ENCODE measurements at regions not wholly inside any gene's neighbourhood (a gene's known extent, or its start where the extent isn't known, plus 50 kb on each side); places are given as distances from the start of the nearest gene placed in this dataset.

DNA sequence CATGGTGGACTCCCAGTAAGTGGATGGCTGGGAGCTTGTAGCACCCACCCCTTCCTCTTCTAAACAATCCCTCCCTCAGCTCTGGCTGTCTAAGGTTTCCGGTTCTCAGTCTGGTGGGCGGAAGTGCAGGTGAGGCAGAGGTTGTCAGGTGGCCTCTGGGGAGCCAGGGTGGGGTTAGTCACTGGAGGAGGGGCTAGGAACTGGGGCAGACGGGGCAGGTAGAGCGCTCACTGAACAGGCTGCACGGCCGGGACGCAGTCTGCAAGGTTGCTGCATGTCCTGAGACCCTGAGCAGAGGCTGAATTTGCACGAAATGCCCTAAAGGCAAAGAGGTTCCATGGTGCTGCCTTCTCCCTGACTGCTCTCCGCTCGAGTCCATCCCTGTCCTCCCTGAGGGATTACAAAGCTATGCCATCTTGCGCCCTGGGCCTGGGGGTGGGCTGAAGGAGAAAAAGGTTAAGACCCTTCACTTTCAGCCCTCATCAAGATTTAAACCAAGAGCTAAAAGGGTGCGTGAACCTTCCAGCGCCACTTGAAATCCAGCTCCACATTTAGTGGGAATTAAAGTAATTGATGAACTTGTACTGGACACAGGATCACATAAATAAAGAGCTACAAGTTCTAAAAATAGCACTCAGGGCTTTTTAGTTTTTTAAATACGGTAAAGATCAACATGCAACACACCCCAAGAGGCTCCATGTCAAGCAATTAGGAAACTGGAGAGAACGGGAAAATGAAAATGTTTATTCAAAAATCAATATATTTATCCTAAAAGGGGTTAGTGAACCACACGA is 62.3 kb upstream of the CTBP2 start:
- intact Hi-C loops (cut with micrococcal nuclease), result no loop called here
- Histone ChIP-seq H4K20me1 (ENCODE audit: control insufficient read depth, insufficient read depth, low read length, poor library complexity, severe bottlenecking) (no peaks in the 10 kb centered on the region), H3K27me3 (replicated peaks in 1 of 4; ENCODE audit: control extremely low read depth in 1 of 4, control insufficient read depth in 3 of 4, insufficient read depth in 4 of 4, low read length in 3 of 4) (peaks cover 0 to 5% (median 1%) of the 10 kb centered on the region in 4 experiments), H3K9ac (ENCODE audit: low read length) (no peak overlapping the region), H3K27ac (ENCODE audit: low read length in 2 of 2) (no peak overlapping the region), H3K36me3 (replicated peaks in 1 of 2; ENCODE audit: control extremely low read depth in 1 of 2, control insufficient read depth in 1 of 2, extremely low read depth in 1 of 2, insufficient read depth in 2 of 2, low read length in 1 of 2) (no peaks in the 10 kb centered on the region), H3K4me3 (ENCODE audit: control extremely low read depth in 1 of 5, extremely low read depth in 1 of 5, insufficient read depth in 1 of 5, low read depth in 2 of 5, low read length in 4 of 5) (no peak overlapping the region), H3K79me2 (ENCODE audit: control insufficient read depth, insufficient read depth, low read length) (no peaks in the 10 kb centered on the region), H3K9me3 (ENCODE audit: control extremely low read depth in 1 of 3, control insufficient read depth in 2 of 3, insufficient read depth in 1 of 3, low read length in 2 of 3) (peaks cover 0 to 14% (median 0%) of the 10 kb centered on the region in 3 donors), H3K4me1 (ENCODE audit: control insufficient read depth in 2 of 2, insufficient read depth in 2 of 2, low read length in 2 of 2) (no peaks in the 10 kb centered on the region), H2AFZ (ENCODE audit: insufficient read depth, low read depth, low read length, poor library complexity, severe bottlenecking) (no peak overlapping the region), H3K4me2 (replicated peaks; ENCODE audit: low read depth, low read length, poor library complexity, severe bottlenecking) (no peak overlapping the region)
- Mint-ChIP-seq H3K27ac (no peak overlapping the region), H3K4me3 (no peak overlapping the region), H3K4me1 (no peaks in the 10 kb centered on the region), H3K27me3 (peaks cover 19% of the 10 kb centered on the region), H3K9me3 (ENCODE audit: insufficient read depth) (no peaks in the 10 kb centered on the region)
- DNase-seq (no peak), ATAC-seq (ENCODE audit: low read depth) (no peak)
- ChIA-PET CTCF (no interaction called here), POLR2A (no interaction called here)
- TF ChIP-seq, protein P1, sequence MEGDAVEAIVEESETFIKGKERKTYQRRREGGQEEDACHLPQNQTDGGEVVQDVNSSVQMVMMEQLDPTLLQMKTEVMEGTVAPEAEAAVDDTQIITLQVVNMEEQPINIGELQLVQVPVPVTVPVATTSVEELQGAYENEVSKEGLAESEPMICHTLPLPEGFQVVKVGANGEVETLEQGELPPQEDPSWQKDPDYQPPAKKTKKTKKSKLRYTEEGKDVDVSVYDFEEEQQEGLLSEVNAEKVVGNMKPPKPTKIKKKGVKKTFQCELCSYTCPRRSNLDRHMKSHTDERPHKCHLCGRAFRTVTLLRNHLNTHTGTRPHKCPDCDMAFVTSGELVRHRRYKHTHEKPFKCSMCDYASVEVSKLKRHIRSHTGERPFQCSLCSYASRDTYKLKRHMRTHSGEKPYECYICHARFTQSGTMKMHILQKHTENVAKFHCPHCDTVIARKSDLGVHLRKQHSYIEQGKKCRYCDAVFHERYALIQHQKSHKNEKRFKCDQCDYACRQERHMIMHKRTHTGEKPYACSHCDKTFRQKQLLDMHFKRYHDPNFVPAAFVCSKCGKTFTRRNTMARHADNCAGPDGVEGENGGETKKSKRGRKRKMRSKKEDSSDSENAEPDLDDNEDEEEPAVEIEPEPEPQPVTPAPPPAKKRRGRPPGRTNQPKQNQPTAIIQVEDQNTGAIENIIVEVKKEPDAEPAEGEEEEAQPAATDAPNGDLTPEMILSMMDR (IDR thresholded peaks at IDR 0.05), result no peak
- TF ChIP-seq EZH2 (IDR thresholded peaks at IDR 0.05; ENCODE audit: borderline replicate concordance, insufficient read depth, low read depth, low read length, poor library complexity, severe bottlenecking), result no peak
- WGBS (ENCODE audit: insufficient coverage), result 85% methylated on average over 10 of the region's 16 CpGs

DNA sequence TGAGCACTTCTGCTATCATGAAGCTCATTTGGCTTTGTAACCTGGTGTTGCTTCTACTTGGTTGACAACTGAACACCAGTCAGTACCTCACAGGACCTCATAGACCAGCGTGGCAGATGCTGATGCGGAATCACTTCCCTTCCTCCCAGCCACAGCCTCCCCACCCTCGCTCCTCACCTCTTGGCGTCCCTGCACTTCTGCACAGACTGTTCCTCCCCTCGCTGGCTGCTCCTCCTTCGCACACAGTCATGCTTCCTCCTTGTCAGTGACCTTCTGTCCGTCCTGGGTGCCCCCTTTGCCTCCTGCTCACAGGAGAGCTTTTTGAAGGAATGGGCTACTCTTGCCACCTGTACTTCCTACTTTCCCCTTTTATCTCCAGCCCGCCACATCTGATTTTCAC is 61.4 kb upstream of the CTBP2 start:
- TF ChIP-seq, protein P1 (IDR thresholded peaks at IDR 0.05), result no peak
- TF ChIP-seq EZH2 (IDR thresholded peaks at IDR 0.05; ENCODE audit: borderline replicate concordance, insufficient read depth, low read depth, low read length, poor library complexity, severe bottlenecking), result no peak
- Histone ChIP-seq H2AFZ (ENCODE audit: insufficient read depth, low read depth, low read length, poor library complexity, severe bottlenecking) (no peak overlapping the region), H3K9ac (ENCODE audit: low read length) (no peak overlapping the region), H3K4me2 (replicated peaks; ENCODE audit: low read depth, low read length, poor library complexity, severe bottlenecking) (no peak overlapping the region), H3K79me2 (ENCODE audit: control insufficient read depth, insufficient read depth, low read length) (no peaks in the 10 kb centered on the region), H3K27me3 (replicated peaks in 1 of 4; ENCODE audit: control extremely low read depth in 1 of 4, control insufficient read depth in 3 of 4, insufficient read depth in 4 of 4, low read length in 3 of 4) (peaks cover 0 to 5% (median 1%) of the 10 kb centered on the region in 4 experiments), H3K36me3 (replicated peaks in 1 of 2; ENCODE audit: control extremely low read depth in 1 of 2, control insufficient read depth in 1 of 2, extremely low read depth in 1 of 2, insufficient read depth in 2 of 2, low read length in 1 of 2) (no peaks in the 10 kb centered on the region), H3K4me1 (ENCODE audit: control insufficient read depth in 2 of 2, insufficient read depth in 2 of 2, low read length in 2 of 2) (no peaks in the 10 kb centered on the region), H3K4me3 (ENCODE audit: control extremely low read depth in 1 of 5, extremely low read depth in 1 of 5, insufficient read depth in 1 of 5, low read depth in 2 of 5, low read length in 4 of 5) (no peak overlapping the region), H3K27ac (ENCODE audit: low read length in 2 of 2) (no peak overlapping the region), H3K9me3 (ENCODE audit: control extremely low read depth in 1 of 3, control insufficient read depth in 2 of 3, insufficient read depth in 1 of 3, low read length in 2 of 3) (peaks cover 0 to 4% (median 0%) of the 10 kb centered on the region in 3 donors), H4K20me1 (ENCODE audit: control insufficient read depth, insufficient read depth, low read length, poor library complexity, severe bottlenecking) (no peaks in the 10 kb centered on the region)
- ATAC-seq (ENCODE audit: low read depth) (no peak), DNase-seq (no peak)
- Mint-ChIP-seq H3K27ac (no peak overlapping the region), H3K9me3 (ENCODE audit: insufficient read depth) (no peaks in the 10 kb centered on the region), H3K4me1 (no peaks in the 10 kb centered on the region), H3K4me3 (no peak overlapping the region), H3K27me3 (peaks cover 19% of the 10 kb centered on the region)
- WGBS (ENCODE audit: insufficient coverage), result 39% methylated on average over 8 of the region's 8 CpGs
- ChIA-PET CTCF (no interaction called here), POLR2A (no interaction called here)
- intact Hi-C loops (cut with micrococcal nuclease), result no loop called here

All from B cell (primary cell).